HEK293T (cell line): ENCODE measurements at regions not wholly inside any gene's neighbourhood (a gene's known extent, or its start where the extent isn't known, plus 50 kb on each side); places are given as distances from the start of the nearest gene placed in this dataset.

Experiments used
- BHLHE40 ChIP-seq: fragments of 450-650 bp; IDR thresholded peaks from 2 replicates; pipeline ENCODE4 v1.6.1; 2016; ENCODE audit warnings: mild to moderate bottlenecking, moderate library complexity, borderline replicate concordance
- ELF4 ChIP-seq: fragments of 450-650 bp; IDR thresholded peaks from 2 replicates; pipeline ENCODE4 v1.6.1; 2017; ENCODE audit warnings: antibody characterized with exemption
- FOXA1 ChIP-seq: fragments of 450-650 bp; IDR thresholded peaks from 2 replicates; pipeline ENCODE4 v1.6.1; 2016; ENCODE audit warnings: mild to moderate bottlenecking
- FOXK2 ChIP-seq: fragments of 450-650 bp; IDR thresholded peaks from 2 replicates; pipeline ENCODE4 v1.6.1; 2016; ENCODE audit warnings: mild to moderate bottlenecking
- FOXM1 ChIP-seq: fragments of 450-650 bp; IDR thresholded peaks from 2 replicates; pipeline ENCODE4 v1.6.1; 2017; ENCODE audit warnings: mild to moderate bottlenecking, borderline replicate concordance
- L3MBTL2 ChIP-seq: fragments of 450-650 bp; conservative IDR thresholded peaks from 2 replicates; pipeline ENCODE4 v1.6.1; 2016; ENCODE audit warnings: mild to moderate bottlenecking
- PKNOX1 ChIP-seq: fragments of 450-650 bp; IDR thresholded peaks from 2 replicates; pipeline ENCODE4 v1.6.1; 2016
- SP1 ChIP-seq: fragments of 450-650 bp; IDR thresholded peaks from 2 replicates; pipeline ENCODE4 v1.6.1; 2017

GRCh38 chr2:74756356-74756890 lies 77.5 kb upstream of the HK2 start:
- TF ChIP-seq ELF4 (no peak), FOXK2 (no peak), SP1 (no peak), FOXM1 (no peak), FOXA1 (no peak), L3MBTL2 (no peak), PKNOX1 (no peak), BHLHE40 (no peak)
